RWPE2 (cell line): ENCODE measurements at regions not wholly inside any gene's neighbourhood (a gene's known extent, or its start where the extent isn't known, plus 50 kb on each side); places are given as distances from the start of the nearest gene placed in this dataset.

ENCODE experiments used
- ATAC-seq: fragments of 200-7000 bp; cut with Tn5 transposase; 3 replicates; pipeline ENCODE4 v1.9.1; 2021; ENCODE audit warnings: low read depth
- DNase-seq: peaks from one replicate; pipeline ENCODE4 v3.0.0-alpha.2; 2020; ENCODE audit warnings: low spot score
- H3K27ac ChIP-seq: fragments of 450-650 bp; 2 replicates; pipeline ENCODE4 v1.5.1; 2017; ENCODE audit warnings: mild to moderate bottlenecking; ENCODE audit not compliant: poor library complexity, severe bottlenecking
- H3K27me3 ChIP-seq: fragments of 250-450 bp; sonication (Bioruptor Pico); 2 replicates; pipeline ENCODE4 v1.5.1; 2021; ENCODE audit warnings: mild to moderate bottlenecking, moderate library complexity; ENCODE audit not compliant: insufficient read depth, poor library complexity, severe bottlenecking
- H3K36me3 ChIP-seq: fragments of 250-450 bp; sonication (Bioruptor Pico); 2 replicates; pipeline ENCODE4 v1.5.1; 2020; ENCODE audit warnings: low read depth, mild to moderate bottlenecking, moderate library complexity
- H3K4me1 ChIP-seq: fragments of 250-450 bp; sonication (Bioruptor Pico); 2 replicates; pipeline ENCODE4 v1.5.1; 2021; ENCODE audit warnings: mild to moderate bottlenecking, moderate library complexity; ENCODE audit not compliant: insufficient read depth, poor library complexity, severe bottlenecking
- H3K4me3 ChIP-seq: fragments of 250-450 bp; sonication (Bioruptor Pico); 2 replicates; pipeline ENCODE4 v1.5.1; 2021; ENCODE audit warnings: mild to moderate bottlenecking, moderate library complexity; ENCODE audit not compliant: severe bottlenecking
- H3K9me3 ChIP-seq: fragments of 250-450 bp; sonication (Bioruptor Pico); 2 replicates; pipeline ENCODE4 v1.5.1; 2021; ENCODE audit warnings: mild to moderate bottlenecking, moderate library complexity; ENCODE audit not compliant: severe bottlenecking
- CTCF ChIP-seq: fragments of 450-650 bp; IDR thresholded peaks from one replicate; pipeline ENCODE4 v1.5.1; 2017; ENCODE audit warnings: mild to moderate bottlenecking, moderate library complexity; ENCODE audit not compliant: poor library complexity, severe bottlenecking

DNA sequence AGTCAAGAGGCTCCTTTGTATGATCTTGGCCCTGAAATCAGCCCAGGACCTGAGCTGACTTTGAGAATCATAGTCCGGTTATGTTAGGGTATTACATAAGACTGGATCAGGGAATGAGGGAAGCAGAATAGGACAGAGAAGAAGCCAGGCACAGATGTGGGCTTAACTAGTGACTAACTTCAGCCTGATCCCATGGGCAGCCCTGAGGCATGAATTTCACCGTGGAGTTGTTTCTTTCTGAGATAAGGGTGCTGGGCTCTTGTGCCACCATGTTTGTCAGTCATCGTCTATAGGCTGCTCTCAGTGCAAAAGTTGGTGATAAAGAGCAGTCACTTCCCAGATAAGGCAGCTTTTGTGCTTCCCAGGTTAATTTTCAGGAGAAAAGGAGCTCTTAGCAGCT, 544.7 kb upstream of the SPTLC3 start:
- Histone ChIP-seq H3K27me3 (no peaks in the 10 kb centered on the region), H3K4me1 (no peaks in the 10 kb centered on the region), H3K36me3 (no peaks in the 10 kb centered on the region), H3K4me3 (no peak overlapping the region), H3K27ac (no peak overlapping the region), H3K9me3 (no peaks in the 10 kb centered on the region)
- no peak for DNase-seq
- no peak for TF ChIP-seq CTCF
- no peak for ATAC-seq

DNA sequence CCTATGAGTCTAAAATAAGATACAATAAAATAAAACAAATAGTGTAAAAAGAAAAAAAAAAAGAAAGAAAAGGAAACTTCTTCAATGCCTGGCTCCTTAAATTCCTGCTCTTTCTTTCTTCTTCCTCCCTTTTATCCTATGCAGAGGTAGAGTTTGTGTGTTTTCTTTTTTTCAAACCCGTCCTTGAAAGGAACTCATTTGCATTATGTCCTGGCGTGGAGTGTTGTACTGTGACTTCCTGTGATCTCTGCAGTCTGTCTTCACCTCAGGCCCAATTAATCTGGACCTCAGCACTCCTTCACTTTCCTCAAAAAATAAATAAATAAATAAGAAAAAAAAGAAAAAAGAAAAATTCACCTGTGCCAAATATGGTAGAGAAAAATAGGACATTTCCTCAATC, 541.9 kb upstream of the SPTLC3 start:
- Histone ChIP-seq H3K27me3 (no peaks in the 10 kb centered on the region), H3K4me1 (no peaks in the 10 kb centered on the region), H3K4me3 (no peak overlapping the region), H3K36me3 (no peaks in the 10 kb centered on the region), H3K27ac (no peak overlapping the region), H3K9me3 (no peaks in the 10 kb centered on the region)
- ATAC-seq (no peak), DNase-seq (no peak)
- TF ChIP-seq CTCF: no peak

DNA sequence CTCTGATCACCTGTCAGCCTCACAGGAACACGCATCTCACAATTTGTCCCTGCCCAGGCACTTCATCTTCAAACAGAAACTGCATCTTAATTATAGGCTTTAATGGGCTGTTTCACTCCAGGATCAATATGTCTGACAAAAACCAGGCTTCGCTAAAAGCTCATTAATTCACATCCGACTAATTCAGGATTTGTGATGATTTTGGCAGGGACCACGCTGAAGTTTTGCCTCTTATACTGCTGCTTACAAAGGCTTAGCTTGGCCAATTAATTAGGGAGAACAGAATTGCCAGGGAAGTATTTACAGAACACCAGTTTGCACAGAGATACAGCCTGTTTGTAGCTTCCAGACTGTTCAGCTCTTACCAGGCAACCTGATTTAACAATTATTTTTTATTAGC, 541.0 kb upstream of the SPTLC3 start:
- TF ChIP-seq CTCF: no peak
- H3K27me3 ChIP-seq: no peaks in the 10 kb centered on the region
- no peaks in the 10 kb centered on the region for H3K9me3 ChIP-seq
- H3K4me3 ChIP-seq: no peak overlapping the region
- H3K4me1 ChIP-seq: no peaks in the 10 kb centered on the region
- no peak overlapping the region for H3K27ac ChIP-seq
- no peak for ATAC-seq
- no peak for DNase-seq
- H3K36me3 ChIP-seq: no peaks in the 10 kb centered on the region

DNA sequence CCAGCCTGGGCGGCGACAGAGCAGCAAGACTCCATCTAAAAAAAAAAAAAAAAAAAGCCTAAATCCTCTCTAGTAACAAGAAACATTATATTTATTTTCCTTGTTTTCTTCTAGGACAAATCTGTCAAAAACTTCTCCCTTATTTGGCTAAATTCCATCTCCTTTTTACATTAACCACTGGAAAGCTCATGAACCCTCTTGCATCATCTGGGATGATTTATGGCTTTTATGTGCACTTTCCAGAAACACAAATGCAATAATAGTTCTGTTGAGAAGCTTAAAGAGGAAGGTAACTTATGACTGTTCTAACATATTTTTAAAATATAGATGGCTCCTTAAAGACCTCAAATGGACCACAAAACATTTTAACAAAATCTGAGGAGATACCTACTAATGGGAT, 526.1 kb upstream of the SPTLC3 start:
- no peaks in the 10 kb centered on the region for H3K27me3 ChIP-seq
- no peak for TF ChIP-seq CTCF
- H3K9me3 ChIP-seq: no peaks in the 10 kb centered on the region
- ATAC-seq (no peak), DNase-seq (no peak)
- H3K36me3 ChIP-seq: no peaks in the 10 kb centered on the region
- H3K4me3 ChIP-seq: no peak overlapping the region
- H3K27ac ChIP-seq: no peak overlapping the region
- H3K4me1 ChIP-seq: no peaks in the 10 kb centered on the region

DNA sequence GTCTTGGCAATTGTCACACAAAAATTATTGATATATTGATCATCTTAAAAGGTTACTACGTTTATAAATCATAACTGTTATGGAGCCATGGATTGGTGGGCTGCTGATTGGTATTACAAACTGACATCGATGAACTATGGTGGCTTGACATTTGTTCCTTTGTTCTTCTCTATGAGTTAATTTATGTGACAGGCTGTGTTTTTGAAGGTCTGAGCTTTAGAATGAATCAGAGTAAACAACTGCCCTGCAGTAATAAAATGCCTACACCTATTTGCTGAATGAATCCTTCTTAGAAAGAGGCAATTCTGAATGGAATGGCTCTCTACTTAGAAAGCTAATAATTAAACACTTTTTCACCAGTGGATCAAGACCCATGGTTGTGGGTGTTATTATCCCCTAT, 506.3 kb upstream of the SPTLC3 start:
- ATAC-seq (no peak), DNase-seq (no peak)
- H3K27ac ChIP-seq: no peak overlapping the region
- no peaks in the 10 kb centered on the region for H3K4me1 ChIP-seq
- peaks cover 9% of the 10 kb centered on the region for H3K27me3 ChIP-seq
- H3K4me3 ChIP-seq: no peak overlapping the region
- H3K36me3 ChIP-seq: no peaks in the 10 kb centered on the region
- TF ChIP-seq CTCF: no peak
- H3K9me3 ChIP-seq: no peaks in the 10 kb centered on the region
